AG04449 (cell line): ENCODE measurements at regions not wholly inside any gene's neighbourhood (a gene's known extent, or its start where the extent isn't known, plus 50 kb on each side); places are given as distances from the start of the nearest gene placed in this dataset.
"Not testable (repeated sequence)": the region's sequence is repeated elsewhere in the genome, so short reads cannot be mapped to it uniquely, and the experiment has no call there.

Experiments used
- CTCF ChIA-PET: fragments of 350-600 bp; formaldehyde crosslinking; extraction: SDS; loops from one replicate; lab custom pipeline; 2021; ENCODE audit warnings: antibody characterized with exemption; lab: Yijun Ruan, JAX
- POLR2A ChIA-PET: fragments of 400-600, 350-600 bp; formaldehyde crosslinking; extraction: SDS; loops from one replicate; lab custom pipeline; 2020; ENCODE audit warnings: antibody characterized with exemption, inconsistent platforms; lab: Yijun Ruan, JAX
- DNase-seq: peaks from one replicate; pipeline ENCODE4 v3.0.0-alpha.2; 2010; ENCODE audit warnings: low read depth, low spot score
- H3K4me3 ChIP-seq: 2 replicates; pipeline ENCODE4 v1.5.1; 2011; ENCODE audit warnings: low read depth, mild to moderate bottlenecking, control low read depth, low read length
- TF ChIP-seq, protein P1 (sequence below): IDR thresholded peaks from one replicate; pipeline ENCODE4 v1.5.1; 2011; ENCODE audit warnings: mild to moderate bottlenecking, moderate library complexity, low read length, control low read depth, inconsistent platforms; ENCODE audit not compliant: insufficient read depth; ENCODE audit errors: missing control alignments

- no peak overlapping the region for H3K4me3 ChIP-seq
- TF ChIP-seq, protein P1, sequence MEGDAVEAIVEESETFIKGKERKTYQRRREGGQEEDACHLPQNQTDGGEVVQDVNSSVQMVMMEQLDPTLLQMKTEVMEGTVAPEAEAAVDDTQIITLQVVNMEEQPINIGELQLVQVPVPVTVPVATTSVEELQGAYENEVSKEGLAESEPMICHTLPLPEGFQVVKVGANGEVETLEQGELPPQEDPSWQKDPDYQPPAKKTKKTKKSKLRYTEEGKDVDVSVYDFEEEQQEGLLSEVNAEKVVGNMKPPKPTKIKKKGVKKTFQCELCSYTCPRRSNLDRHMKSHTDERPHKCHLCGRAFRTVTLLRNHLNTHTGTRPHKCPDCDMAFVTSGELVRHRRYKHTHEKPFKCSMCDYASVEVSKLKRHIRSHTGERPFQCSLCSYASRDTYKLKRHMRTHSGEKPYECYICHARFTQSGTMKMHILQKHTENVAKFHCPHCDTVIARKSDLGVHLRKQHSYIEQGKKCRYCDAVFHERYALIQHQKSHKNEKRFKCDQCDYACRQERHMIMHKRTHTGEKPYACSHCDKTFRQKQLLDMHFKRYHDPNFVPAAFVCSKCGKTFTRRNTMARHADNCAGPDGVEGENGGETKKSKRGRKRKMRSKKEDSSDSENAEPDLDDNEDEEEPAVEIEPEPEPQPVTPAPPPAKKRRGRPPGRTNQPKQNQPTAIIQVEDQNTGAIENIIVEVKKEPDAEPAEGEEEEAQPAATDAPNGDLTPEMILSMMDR: no peak
- CTCF ChIA-PET: no interaction called here
- DNase-seq: no peak
- POLR2A ChIA-PET: no interaction called here
Observed at GRCh38 chr6:142645663-142646062, 299.3 kb downstream of the HIVEP2 start.

GRCh38 chr6:142647449-142648035, 297.4 kb downstream of the HIVEP2 start:
- ChIA-PET POLR2A (no interaction called here), CTCF (no interaction called here)
- no peak for DNase-seq
- H3K4me3 ChIP-seq: no peak overlapping the region
- TF ChIP-seq, protein P1: no peak

GRCh38 chr6:142648036-142648451, 296.9 kb downstream of the HIVEP2 start:
- no peak overlapping the region for H3K4me3 ChIP-seq
- TF ChIP-seq, protein P1: no peak
- DNase-seq: no peak
- POLR2A ChIA-PET: no interaction called here
- CTCF ChIA-PET: interaction anchor here (1.4 kb wide), 1 partner anchor 9 kb away, joined by 3 read pairs; no protein-coding TSS in a partner anchor

GRCh38 chr6:142648526-142648925, 296.4 kb downstream of the HIVEP2 start:
- ChIA-PET POLR2A (no interaction called here), CTCF (interaction anchor here (1.4 kb wide), 1 partner anchor 8 kb away, joined by 3 read pairs; no protein-coding TSS in a partner anchor)
- TF ChIP-seq, protein P1: no peak

DNA sequence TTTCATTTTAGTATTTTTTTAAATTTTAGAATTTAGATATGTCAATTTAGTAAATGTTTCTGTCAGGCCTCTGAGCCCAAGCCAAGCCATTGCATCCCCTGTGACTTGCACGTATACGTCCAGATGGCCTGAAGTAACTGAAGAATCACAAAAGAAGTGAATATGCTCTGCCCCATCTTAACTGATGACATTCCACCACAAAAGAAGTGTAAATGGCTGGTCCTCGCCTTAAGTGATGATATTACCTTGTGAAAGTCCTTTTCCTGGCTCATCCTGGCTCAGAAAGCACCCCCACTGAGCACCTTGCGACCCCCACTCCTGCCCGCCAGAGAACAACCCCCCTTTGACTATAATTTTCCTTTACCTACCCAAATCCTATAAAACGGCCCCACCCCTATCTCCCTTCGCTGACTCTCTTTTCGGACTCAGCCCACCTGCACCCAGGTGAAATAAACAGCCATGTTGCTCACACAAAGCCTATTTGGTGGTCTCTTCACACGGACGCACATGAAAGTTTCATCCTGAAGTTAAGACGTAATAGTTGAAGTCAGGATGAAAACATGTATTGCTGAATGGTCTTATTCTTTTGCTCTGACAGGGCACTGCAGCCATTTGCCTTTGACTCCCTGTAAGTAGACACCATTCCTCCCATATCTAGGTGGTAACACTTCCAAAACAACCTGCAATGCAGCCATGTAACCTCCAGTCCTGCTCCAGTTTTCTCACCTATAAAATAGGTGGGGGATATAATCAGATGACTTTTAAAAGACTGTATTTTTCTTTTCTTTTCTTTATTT, 295.3 kb downstream of the HIVEP2 start:
- DNase-seq, H3K4me3 ChIP-seq, POLR2A ChIA-PET: not testable (repeated sequence)
- CTCF ChIA-PET: interaction anchor here (1.4 kb wide), 1 partner anchor 7 kb away, joined by 3 read pairs; no protein-coding TSS in a partner anchor

More at GRCh38 chr6:142648526-142648925, 296.4 kb downstream of the HIVEP2 start:
- no peak for DNase-seq
- H3K4me3 ChIP-seq: no peak overlapping the region

DNA sequence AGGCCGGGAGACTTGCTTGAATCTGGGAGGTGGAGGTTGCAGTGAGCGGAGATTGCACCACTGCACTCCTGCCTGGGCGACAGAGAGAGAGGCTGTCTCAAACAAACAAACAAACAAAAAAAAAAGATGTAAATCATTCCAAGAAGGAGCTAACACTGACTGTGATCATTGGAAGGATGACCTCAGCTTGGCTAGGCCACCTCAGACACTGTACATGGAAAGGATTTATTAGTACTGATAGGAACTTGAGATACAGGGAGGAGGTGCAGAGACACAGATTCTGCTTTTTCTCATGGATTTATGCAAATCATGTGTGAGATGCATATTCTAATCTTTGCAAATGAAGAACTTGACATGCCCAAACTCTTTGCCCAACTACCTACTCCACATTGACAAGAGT, 293.6 kb downstream of the HIVEP2 start:
- DNase-seq: no peak
- ChIA-PET CTCF (no interaction called here), POLR2A (no interaction called here)
- TF ChIP-seq, protein P1: no peak
- H3K4me3 ChIP-seq: no peak overlapping the region
